SW 1271 (cell line): ENCODE measurements at regions not wholly inside any gene's neighbourhood (a gene's known extent, or its start where the extent isn't known, plus 50 kb on each side); places are given as distances from the start of the nearest gene placed in this dataset.
"Not testable (repeated sequence)": the region's sequence is repeated elsewhere in the genome, so short reads cannot be mapped to it uniquely, and the experiment has no call there.

ENCODE experiments used
- DNase-seq, 2 experiments: peaks; one replicate each; lab custom pipeline; 2025; lab: John Stamatoyannopoulos, UW

- no peak for DNase-seq
Measured at GRCh38 chr16:55061126-55061525, 130.5 kb downstream of the IRX5 start.

DNA sequence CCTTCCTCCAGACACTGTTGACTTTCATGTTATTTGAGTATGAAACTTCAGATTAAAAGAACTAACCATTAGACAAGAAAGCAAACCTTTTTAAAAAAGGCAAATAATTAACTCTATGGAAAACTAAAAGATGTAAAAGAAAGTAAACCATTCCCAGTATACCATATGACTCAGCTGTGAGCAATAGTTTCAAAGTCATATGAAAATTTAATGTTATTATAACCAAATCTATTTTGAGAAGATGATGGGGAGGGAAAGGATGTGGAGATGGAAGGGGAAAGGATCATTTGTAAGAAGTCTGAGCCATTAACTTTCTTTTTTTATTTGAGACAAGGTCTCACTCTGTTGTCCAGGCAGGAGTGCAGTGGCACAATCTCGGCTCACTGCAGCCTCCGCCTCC is 131.8 kb downstream of the IRX5 start:
- DNase-seq = no peak

GRCh38 chr16:55072976-55073375 is 142.3 kb downstream of the IRX5 start:
- no peak for DNase-seq

DNA sequence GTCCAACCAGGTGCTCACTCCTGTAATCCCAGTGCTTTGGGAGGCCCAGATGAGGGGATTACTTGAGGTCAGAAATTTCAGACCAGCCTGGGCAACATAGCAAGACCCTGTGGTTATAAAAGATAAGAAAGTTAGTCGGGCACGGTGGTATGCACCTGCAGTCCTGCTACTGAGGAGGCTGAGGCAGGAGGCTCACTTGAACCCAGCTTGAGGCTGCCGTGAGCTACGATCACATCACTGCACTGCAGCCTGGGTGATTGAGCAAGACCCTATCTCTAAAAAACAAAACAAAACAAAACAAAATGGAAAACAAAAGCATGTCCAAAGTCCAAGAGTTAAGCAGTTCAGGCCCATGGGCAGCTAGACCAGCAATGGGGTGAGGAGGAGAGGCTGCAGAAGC is 143.2 kb downstream of the IRX5 start:
- DNase-seq = no peak

- DNase-seq = not testable (repeated sequence)
Measured at GRCh38 chr16:55075208-55075607, 144.5 kb downstream of the IRX5 start.

GRCh38 chr16:55076053-55076452 is 145.4 kb downstream of the IRX5 start:
- DNase-seq = no peak

GRCh38 chr16:55077266-55077665 is 146.6 kb downstream of the IRX5 start:
- DNase-seq = no peak

DNA sequence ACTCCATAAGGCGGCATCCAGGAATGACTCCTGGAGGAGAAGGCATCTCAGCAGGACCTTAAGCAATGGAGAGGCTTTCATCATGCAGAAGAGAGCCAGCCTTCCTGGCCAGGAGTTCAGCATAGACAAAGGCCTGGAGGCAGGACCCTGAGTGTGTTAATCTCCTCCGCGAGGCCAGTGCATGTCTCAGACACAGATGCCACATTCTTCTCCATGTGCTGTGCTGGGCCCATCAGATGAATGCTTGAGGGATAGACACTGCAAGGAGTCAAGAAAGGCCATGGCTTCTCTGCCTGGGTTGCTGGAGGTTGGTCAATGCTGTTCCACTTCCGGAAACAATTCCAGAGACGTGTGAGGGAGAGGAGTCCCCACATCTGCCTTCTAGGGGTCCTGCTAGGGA is 147.5 kb downstream of the IRX5 start:
- DNase-seq = no peak

- no peak for DNase-seq
Measured at GRCh38 chr16:55078699-55079410, 148.2 kb downstream of the IRX5 start.

DNA sequence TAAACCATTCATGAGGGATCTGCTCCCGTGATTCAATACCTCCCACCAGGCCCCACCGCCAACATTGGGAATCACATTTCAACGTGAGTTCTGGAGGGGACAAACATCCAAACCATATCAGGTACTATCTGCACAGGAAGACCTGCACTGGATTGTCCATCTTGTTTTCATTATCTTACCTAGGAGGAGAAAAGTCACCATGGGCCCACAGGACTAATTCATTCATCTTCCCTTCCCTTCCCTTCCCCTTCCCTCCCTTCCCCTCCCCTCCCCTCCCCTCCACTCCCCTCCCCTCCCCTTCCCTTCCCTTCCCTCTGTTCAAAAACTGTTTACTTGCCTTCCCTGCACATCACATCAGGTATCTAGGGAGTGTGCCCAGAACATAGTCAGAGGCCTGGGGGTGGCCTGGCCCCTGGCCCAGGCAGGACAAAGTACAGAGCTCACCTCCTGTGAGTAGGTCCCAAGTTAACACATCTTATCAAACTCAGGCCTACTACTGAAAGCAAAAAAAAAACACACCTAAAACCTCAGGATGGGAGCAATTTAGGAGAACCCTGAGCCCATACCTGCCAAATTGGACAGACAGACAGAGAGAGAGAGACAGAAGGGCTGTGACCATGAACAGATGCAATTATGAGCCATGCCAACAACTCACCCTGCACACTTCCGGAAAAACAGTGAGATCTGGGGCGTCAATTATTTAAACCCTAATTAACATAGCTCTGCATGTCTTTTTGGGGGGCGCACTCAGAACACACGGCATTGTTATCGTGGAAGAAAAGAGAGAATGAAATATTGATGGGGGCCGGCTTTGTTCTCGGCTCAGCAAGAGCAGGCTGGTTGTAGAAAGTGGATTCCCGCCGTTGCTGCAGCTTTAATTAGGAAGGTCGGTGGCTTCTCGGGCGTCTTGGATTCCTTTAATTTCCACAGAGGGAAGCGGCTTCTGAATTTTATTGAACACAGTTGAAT is 151.2 kb downstream of the IRX5 start:
- no peak for DNase-seq

DNA sequence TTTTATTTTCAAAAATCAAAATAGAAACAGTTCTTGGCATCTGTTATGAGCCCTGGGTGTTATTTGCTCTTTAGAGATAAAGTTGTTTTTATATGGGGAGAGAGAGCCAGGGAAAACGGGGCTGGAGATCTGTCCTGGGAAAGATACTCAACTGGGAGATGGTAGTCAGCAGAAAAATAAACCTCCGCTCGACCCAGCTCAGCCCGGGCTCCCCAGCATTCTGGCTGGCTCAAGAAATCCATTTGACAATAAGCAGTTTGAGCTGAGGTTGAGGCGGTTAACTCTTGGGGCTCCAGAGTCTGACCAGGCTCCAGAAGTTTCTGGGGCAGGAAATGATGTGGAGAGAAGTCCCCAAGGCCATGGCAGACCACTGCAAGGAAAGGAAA is 151.9 kb downstream of the IRX5 start:
- DNase-seq = no peak

GRCh38 chr16:55083052-55083451 is 152.4 kb downstream of the IRX5 start:
- DNase-seq = no peak

GRCh38 chr16:55088098-55088497 is 157.4 kb downstream of the IRX5 start:
- no peak for DNase-seq

- DNase-seq = no peak
Measured at GRCh38 chr16:55089600-55089999, 158.9 kb downstream of the IRX5 start.

GRCh38 chr16:55091213-55091870 is 160.7 kb downstream of the IRX5 start:
- no peak for DNase-seq

DNA sequence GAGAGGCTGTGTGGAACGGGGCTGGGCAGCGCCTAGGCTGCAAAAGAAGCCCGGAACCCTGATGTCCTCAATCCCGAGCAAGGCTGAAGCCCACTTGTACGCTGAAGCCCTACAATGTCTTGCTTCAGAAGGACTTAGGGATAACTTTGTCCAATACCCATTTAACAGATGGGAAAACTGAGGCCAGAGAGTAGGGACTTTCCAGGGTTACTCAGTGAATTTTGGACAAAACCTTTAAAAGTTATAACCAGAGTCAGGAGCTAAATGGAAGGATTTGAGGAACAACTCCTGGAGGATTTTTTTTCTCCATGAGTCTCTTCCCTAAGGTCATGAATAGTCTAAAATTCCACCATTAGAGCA is 161.2 kb downstream of the IRX5 start:
- DNase-seq = no peak

- no peak for DNase-seq
Measured at GRCh38 chr16:55100100-55100499, 169.4 kb downstream of the IRX5 start.

- DNase-seq = no peak
Measured at GRCh38 chr16:55101026-55101425, 170.4 kb downstream of the IRX5 start.

GRCh38 chr16:55102077-55102476 is 171.4 kb downstream of the IRX5 start:
- DNase-seq = no peak

DNA sequence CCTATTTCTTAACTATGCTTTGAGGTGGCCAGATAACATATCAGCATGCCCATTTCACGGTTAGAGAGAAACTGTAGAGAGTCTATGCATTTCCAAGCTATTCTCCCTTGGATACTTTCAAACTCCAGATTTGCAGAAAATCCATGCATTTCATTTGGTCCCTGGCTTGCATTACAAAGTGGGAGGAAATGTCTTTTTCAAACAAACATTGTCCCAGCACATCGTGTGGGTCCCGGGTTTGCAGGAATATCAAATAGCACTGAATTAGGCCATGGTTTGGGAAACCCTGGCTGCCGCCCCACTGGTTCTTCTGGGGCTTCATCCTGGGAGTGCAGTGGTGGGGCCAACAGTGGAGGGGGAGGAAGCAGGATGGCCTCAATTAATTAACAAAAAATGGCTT is 171.9 kb downstream of the IRX5 start:
- no peak for DNase-seq

DNA sequence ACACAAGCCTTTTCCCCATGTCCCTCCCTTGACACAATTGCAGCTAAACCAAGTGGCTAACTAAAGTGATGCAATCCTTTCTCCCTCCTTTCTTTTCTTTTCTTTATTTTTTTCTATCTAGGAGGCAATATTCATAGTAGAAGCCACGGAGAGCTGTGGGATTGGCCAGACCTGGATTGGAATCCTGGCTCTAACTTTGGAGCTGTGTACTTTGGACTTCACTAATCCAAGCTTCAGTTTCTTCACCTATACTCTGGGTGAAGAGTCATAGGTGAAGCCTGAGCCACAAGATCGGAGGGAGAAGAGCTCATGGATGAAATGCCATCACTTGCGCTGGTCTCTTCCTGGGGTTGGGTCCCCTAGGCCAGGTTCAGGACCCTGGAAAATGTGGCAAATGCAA is 177.2 kb downstream of the IRX5 start:
- DNase-seq = no peak

- DNase-seq = no peak
Measured at GRCh38 chr16:55113210-55113609, 182.5 kb downstream of the IRX5 start.

DNA sequence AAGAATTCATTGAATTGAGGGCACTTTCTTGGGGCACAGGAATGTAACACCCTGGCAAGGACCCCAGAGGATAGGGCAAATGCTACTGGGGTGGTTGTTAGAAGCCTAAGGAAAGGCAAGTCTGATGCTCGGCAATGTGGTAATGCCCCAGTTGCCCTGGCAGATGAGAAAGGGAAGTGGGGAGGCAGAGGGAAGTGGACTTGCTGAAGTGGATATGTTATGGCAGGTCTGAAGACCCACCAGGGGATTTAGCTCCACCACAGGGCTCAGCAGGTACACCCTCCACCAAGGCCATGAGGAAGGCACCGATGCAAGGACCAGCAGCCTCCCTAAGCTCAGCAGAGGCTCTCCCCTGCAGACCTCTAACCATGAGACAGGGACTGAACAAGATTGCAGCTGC is 184.8 kb downstream of the IRX5 start:
- no peak for DNase-seq
